ENCODE measurements at regions not wholly inside any gene's neighbourhood (a gene's known extent, or its start where the extent isn't known, plus 50 kb on each side); places are given as distances from the start of the nearest gene placed in this dataset.

GRCh38 chr3:36643192-36643591 is 121.2 kb downstream of the DCLK3 start:
- TF ChIP-seq CTCF (IDR thresholded peaks at IDR 0.05) = no peak
- no peak for TF ChIP-seq POLR2AphosphoS5 (IDR thresholded peaks at IDR 0.05)
- TF ChIP-seq POLR2A (IDR thresholded peaks at IDR 0.05) = no peak
- TF ChIP-seq EP300 (IDR thresholded peaks at IDR 0.05) = no peak

Data from stomach (tissue), 4 donors.